ENCODE measurements at regions not wholly inside any gene's neighbourhood (a gene's known extent, or its start where the extent isn't known, plus 50 kb on each side); places are given as distances from the start of the nearest gene placed in this dataset.

GRCh38 chr13:59363313-59363712, 800.4 kb downstream of the DIAPH3 start:
- H3K27me3 ChIP-seq (ENCODE audit: insufficient read depth, low read depth, low read length): no peaks in the 10 kb centered on the region

GRCh38 chr13:59363947-59364346, 799.8 kb downstream of the DIAPH3 start:
- H4K20me1 ChIP-seq (ENCODE audit: insufficient read depth): no peaks in the 10 kb centered on the region
- no peak overlapping the region for H3K4me3 ChIP-seq (ENCODE audit: low read length)
- no peaks in the 10 kb centered on the region for H3K36me3 ChIP-seq (ENCODE audit: insufficient read depth, low read length)
- H3K79me2 ChIP-seq (replicated peaks; ENCODE audit: insufficient read depth, low read length): no peaks in the 10 kb centered on the region
- H3K27me3 ChIP-seq (ENCODE audit: insufficient read depth, low read depth, low read length): no peaks in the 10 kb centered on the region
- no peak overlapping the region for H3K4me2 ChIP-seq (ENCODE audit: low read length)
- H3K9ac ChIP-seq (ENCODE audit: low read length): no peak overlapping the region
- H3K27ac ChIP-seq (ENCODE audit: low read length): no peak overlapping the region
- no peak overlapping the region for H2AFZ ChIP-seq (ENCODE audit: low read depth, low read length)
- no peaks in the 10 kb centered on the region for H3F3A ChIP-seq (ENCODE audit: insufficient read depth, low read length, poor library complexity, severe bottlenecking)
- no peaks in the 10 kb centered on the region for H3K9me3 ChIP-seq (ENCODE audit: low read length)
- H3K9me2 ChIP-seq (ENCODE audit: insufficient read depth, low read length): no peaks in the 10 kb centered on the region
- TF ChIP-seq TAF1 (IDR thresholded peaks at IDR 0.05; ENCODE audit: low read depth): no peak
- no peak for TF ChIP-seq SMC3 (conservative IDR thresholded peaks at IDR 0.05; ENCODE audit: poor library complexity)
- no peak for TF ChIP-seq REST (IDR thresholded peaks at IDR 0.05; ENCODE audit: borderline replicate concordance)
- TF ChIP-seq CTCF (IDR thresholded peaks at IDR 0.05; ENCODE audit: poor library complexity, severe bottlenecking): no peak
- TF ChIP-seq RAD21 (conservative IDR thresholded peaks at IDR 0.05): no peak
- no peak for TF ChIP-seq POLR2AphosphoS5 (IDR thresholded peaks at IDR 0.05)
- no peak for TF ChIP-seq EP300 (conservative IDR thresholded peaks at IDR 0.05; ENCODE audit: poor library complexity, severe bottlenecking)

More at GRCh38 chr13:59363313-59363712, 800.4 kb downstream of the DIAPH3 start:
- Histone ChIP-seq H3F3A (ENCODE audit: insufficient read depth, low read length, poor library complexity, severe bottlenecking) (no peaks in the 10 kb centered on the region), H4K20me1 (ENCODE audit: insufficient read depth) (no peaks in the 10 kb centered on the region), H3K9me3 (ENCODE audit: low read length) (no peaks in the 10 kb centered on the region), H3K4me2 (ENCODE audit: low read length) (no peak overlapping the region), H3K36me3 (ENCODE audit: insufficient read depth, low read length) (no peaks in the 10 kb centered on the region), H3K9ac (ENCODE audit: low read length) (no peak overlapping the region), H3K79me2 (replicated peaks; ENCODE audit: insufficient read depth, low read length) (no peaks in the 10 kb centered on the region), H2AFZ (ENCODE audit: low read depth, low read length) (no peak overlapping the region), H3K27ac (ENCODE audit: low read length) (no peak overlapping the region), H3K9me2 (ENCODE audit: insufficient read depth, low read length) (no peaks in the 10 kb centered on the region), H3K4me3 (ENCODE audit: low read length) (no peak overlapping the region)
- TF ChIP-seq MXI1 (conservative IDR thresholded peaks at IDR 0.05; ENCODE audit: poor library complexity, severe bottlenecking) (no peak), TAF1 (IDR thresholded peaks at IDR 0.05; ENCODE audit: low read depth) (no peak), RAD21 (conservative IDR thresholded peaks at IDR 0.05) (no peak), SMC3 (conservative IDR thresholded peaks at IDR 0.05; ENCODE audit: poor library complexity) (no peak), EP300 (conservative IDR thresholded peaks at IDR 0.05; ENCODE audit: poor library complexity, severe bottlenecking) (no peak), CTCF (IDR thresholded peaks at IDR 0.05; ENCODE audit: poor library complexity, severe bottlenecking) (no peak), EZH2 (IDR thresholded peaks at IDR 0.05; ENCODE audit: borderline replicate concordance, insufficient read depth, low read length, poor library complexity, severe bottlenecking) (no peak), POLR2AphosphoS5 (IDR thresholded peaks at IDR 0.05) (no peak), REST (IDR thresholded peaks at IDR 0.05; ENCODE audit: borderline replicate concordance) (no peak)
